GM23338 (cell line): ENCODE measurements at regions not wholly inside any gene's neighbourhood (a gene's known extent, or its start where the extent isn't known, plus 50 kb on each side); places are given as distances from the start of the nearest gene placed in this dataset.

Source experiments
- CREB1 ChIP-seq: fragments of 250-450 bp; sonication (Bioruptor Pico); IDR thresholded peaks from 2 replicates; pipeline ENCODE4 v1.5.0; 2020; ENCODE audit warnings: low read depth, mild to moderate bottlenecking, moderate library complexity
- EZH2 ChIP-seq: fragments of 200-600 bp; sonication (generic); IDR thresholded peaks from one replicate; pipeline ENCODE4 v1.8.0; 2017; ENCODE audit warnings: antibody characterized with exemption, mild to moderate bottlenecking, low read depth; ENCODE audit not compliant: unreplicated experiment
- EZH2phosphoT487 ChIP-seq: fragments of 200-600 bp; sonication (generic); IDR thresholded peaks from one replicate; pipeline ENCODE4 v1.8.1; 2018; ENCODE audit warnings: antibody characterized with exemption; ENCODE audit not compliant: unreplicated experiment
- NANOG ChIP-seq: IDR thresholded peaks from 2 replicates; pipeline ENCODE4 v1.6.1; 2016; ENCODE audit warnings: antibody characterized with exemption, borderline replicate concordance
- POLR2AphosphoS5 ChIP-seq: IDR thresholded peaks from 2 replicates; pipeline ENCODE4 v1.6.1; 2016; ENCODE audit warnings: antibody characterized with exemption, low read depth
- STAT1 ChIP-seq: IDR thresholded peaks from one replicate; pipeline ENCODE4 v1.6.1; 2016; ENCODE audit warnings: antibody characterized with exemption; ENCODE audit not compliant: unreplicated experiment
- ZNF114 ChIP-seq: fragments of 250-450 bp; sonication (Bioruptor Pico); IDR thresholded peaks from 2 replicates; pipeline ENCODE4 v1.5.0; 2020; ENCODE audit warnings: mild to moderate bottlenecking, moderate library complexity
- ZNF331 ChIP-seq: fragments of 250-450 bp; sonication (Bioruptor Pico); IDR thresholded peaks from 2 replicates; pipeline ENCODE4 v1.5.0; 2020; ENCODE audit warnings: low read depth, mild to moderate bottlenecking, moderate library complexity
- TF ChIP-seq, protein P1 (sequence below): fragments of 250-450 bp; sonication (Bioruptor Pico); IDR thresholded peaks from 2 replicates; pipeline ENCODE4 v1.5.0; 2020; ENCODE audit warnings: mild to moderate bottlenecking, moderate library complexity
- TF ChIP-seq, protein P2 (sequence below): IDR thresholded peaks from 2 replicates; pipeline ENCODE4 v1.6.1; 2016; ENCODE audit warnings: antibody characterized with exemption
- TF ChIP-seq, protein P3 (sequence below), 2 experiments: fragments of 200-600 bp in 1 of 2; sonication (generic) in 1 of 2; conservative IDR thresholded peaks; 2 replicates each; pipeline versions ENCODE4 v1.5.1 to v1.6.1; 2016 to 2017; ENCODE audit warnings: antibody characterized with exemption in 2 of 2, low read depth in 2 of 2, mild to moderate bottlenecking in 2 of 2, moderate library complexity in 1 of 2

DNA sequence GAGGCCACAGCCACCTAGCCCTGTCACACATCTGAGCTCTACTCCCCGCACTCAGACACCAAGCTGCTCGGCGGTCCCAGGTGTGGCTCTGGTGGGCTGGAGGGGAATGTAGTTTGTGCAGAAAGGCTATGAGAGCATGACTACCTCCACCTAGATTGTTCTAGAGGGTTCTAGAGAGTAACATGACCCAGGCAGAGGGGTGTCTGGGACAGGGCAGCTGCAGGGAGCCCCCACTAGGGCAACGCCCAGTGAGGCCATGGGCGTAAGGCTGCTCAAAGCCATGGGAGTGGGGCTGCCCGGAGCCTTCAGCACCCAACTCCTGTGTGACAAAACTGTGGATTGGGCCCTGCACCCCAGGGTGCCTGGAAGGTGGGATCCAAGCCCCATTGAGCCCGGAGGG lies 511.4 kb upstream of the MYT1L start (continued):
- TF ChIP-seq, protein P1, sequence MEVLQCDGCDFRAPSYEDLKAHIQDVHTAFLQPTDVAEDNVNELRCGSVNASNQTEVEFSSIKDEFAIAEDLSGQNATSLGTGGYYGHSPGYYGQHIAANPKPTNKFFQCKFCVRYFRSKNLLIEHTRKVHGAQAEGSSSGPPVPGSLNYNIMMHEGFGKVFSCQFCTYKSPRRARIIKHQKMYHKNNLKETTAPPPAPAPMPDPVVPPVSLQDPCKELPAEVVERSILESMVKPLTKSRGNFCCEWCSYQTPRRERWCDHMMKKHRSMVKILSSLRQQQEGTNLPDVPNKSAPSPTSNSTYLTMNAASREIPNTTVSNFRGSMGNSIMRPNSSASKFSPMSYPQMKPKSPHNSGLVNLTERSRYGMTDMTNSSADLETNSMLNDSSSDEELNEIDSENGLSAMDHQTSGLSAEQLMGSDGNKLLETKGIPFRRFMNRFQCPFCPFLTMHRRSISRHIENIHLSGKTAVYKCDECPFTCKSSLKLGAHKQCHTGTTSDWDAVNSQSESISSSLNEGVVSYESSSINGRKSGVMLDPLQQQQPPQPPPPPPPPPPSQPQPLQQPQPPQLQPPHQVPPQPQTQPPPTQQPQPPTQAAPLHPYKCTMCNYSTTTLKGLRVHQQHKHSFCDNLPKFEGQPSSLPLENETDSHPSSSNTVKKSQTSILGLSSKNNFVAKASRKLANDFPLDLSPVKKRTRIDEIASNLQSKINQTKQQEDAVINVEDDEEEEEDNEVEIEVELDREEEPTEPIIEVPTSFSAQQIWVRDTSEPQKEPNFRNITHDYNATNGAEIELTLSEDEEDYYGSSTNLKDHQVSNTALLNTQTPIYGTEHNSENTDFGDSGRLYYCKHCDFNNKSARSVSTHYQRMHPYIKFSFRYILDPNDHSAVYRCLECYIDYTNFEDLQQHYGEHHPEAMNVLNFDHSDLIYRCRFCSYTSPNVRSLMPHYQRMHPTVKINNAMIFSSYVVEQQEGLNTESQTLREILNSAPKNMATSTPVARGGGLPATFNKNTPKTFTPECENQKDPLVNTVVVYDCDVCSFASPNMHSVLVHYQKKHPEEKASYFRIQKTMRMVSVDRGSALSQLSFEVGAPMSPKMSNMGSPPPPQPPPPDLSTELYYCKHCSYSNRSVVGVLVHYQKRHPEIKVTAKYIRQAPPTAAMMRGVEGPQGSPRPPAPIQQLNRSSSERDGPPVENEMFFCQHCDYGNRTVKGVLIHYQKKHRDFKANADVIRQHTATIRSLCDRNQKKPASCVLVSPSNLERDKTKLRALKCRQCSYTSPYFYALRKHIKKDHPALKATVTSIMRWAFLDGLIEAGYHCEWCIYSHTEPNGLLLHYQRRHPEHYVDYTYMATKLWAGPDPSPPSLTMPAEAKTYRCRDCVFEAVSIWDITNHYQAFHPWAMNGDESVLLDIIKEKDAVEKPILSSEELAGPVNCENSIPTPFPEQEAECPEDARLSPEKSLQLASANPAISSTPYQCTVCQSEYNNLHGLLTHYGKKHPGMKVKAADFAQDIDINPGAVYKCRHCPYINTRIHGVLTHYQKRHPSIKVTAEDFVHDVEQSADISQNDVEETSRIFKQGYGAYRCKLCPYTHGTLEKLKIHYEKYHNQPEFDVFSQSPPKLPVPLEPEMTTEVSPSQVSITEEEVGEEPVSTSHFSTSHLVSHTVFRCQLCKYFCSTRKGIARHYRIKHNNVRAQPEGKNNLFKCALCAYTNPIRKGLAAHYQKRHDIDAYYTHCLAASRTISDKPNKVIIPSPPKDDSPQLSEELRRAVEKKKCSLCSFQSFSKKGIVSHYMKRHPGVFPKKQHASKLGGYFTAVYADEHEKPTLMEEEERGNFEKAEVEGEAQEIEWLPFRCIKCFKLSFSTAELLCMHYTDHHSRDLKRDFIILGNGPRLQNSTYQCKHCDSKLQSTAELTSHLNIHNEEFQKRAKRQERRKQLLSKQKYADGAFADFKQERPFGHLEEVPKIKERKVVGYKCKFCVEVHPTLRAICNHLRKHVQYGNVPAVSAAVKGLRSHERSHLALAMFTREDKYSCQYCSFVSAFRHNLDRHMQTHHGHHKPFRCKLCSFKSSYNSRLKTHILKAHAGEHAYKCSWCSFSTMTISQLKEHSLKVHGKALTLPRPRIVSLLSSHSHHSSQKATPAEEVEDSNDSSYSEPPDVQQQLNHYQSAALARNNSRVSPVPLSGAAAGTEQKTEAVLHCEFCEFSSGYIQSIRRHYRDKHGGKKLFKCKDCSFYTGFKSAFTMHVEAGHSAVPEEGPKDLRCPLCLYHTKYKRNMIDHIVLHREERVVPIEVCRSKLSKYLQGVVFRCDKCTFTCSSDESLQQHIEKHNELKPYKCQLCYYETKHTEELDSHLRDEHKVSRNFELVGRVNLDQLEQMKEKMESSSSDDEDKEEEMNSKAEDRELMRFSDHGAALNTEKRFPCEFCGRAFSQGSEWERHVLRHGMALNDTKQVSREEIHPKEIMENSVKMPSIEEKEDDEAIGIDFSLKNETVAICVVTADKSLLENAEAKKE (CRISPR knock-in tag): no peak
- TF ChIP-seq STAT1: no peak
- no peak for TF ChIP-seq NANOG
- TF ChIP-seq EZH2phosphoT487: no peak
- TF ChIP-seq, protein P2, sequence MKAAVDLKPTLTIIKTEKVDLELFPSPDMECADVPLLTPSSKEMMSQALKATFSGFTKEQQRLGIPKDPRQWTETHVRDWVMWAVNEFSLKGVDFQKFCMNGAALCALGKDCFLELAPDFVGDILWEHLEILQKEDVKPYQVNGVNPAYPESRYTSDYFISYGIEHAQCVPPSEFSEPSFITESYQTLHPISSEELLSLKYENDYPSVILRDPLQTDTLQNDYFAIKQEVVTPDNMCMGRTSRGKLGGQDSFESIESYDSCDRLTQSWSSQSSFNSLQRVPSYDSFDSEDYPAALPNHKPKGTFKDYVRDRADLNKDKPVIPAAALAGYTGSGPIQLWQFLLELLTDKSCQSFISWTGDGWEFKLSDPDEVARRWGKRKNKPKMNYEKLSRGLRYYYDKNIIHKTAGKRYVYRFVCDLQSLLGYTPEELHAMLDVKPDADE: no peak
- TF ChIP-seq ZNF331 (CRISPR knock-in tag): no peak
- no peak for TF ChIP-seq ZNF114 (CRISPR knock-in tag)
- TF ChIP-seq, protein P3, sequence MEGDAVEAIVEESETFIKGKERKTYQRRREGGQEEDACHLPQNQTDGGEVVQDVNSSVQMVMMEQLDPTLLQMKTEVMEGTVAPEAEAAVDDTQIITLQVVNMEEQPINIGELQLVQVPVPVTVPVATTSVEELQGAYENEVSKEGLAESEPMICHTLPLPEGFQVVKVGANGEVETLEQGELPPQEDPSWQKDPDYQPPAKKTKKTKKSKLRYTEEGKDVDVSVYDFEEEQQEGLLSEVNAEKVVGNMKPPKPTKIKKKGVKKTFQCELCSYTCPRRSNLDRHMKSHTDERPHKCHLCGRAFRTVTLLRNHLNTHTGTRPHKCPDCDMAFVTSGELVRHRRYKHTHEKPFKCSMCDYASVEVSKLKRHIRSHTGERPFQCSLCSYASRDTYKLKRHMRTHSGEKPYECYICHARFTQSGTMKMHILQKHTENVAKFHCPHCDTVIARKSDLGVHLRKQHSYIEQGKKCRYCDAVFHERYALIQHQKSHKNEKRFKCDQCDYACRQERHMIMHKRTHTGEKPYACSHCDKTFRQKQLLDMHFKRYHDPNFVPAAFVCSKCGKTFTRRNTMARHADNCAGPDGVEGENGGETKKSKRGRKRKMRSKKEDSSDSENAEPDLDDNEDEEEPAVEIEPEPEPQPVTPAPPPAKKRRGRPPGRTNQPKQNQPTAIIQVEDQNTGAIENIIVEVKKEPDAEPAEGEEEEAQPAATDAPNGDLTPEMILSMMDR (conservative IDR thresholded peaks at IDR 0.05; ENCODE audit: low read depth in 2 of 2): no peak
- no peak for TF ChIP-seq CREB1 (CRISPR knock-in tag)
- TF ChIP-seq POLR2AphosphoS5: no peak
- no peak for TF ChIP-seq EZH2
